Neural crest cell (in vitro differentiated cells): ENCODE measurements at regions not wholly inside any gene's neighbourhood (a gene's known extent, or its start where the extent isn't known, plus 50 kb on each side); places are given as distances from the start of the nearest gene placed in this dataset.

ENCODE experiments used
- DNase-seq: peaks from one replicate; pipeline ENCODE4 v3.0.0; 2021; ENCODE audit warnings: low read depth, mixed read lengths, low spot score
- H3K27ac Mint-ChIP-seq: one replicate; pipeline ENCODE4 v1.8.0; 2021; ENCODE audit warnings: mild to moderate bottlenecking, mixed read lengths; ENCODE audit not compliant: unreplicated experiment
- H3K27me3 Mint-ChIP-seq: 2 replicates; pipeline ENCODE4 v1.8.0; 2021; ENCODE audit warnings: low read depth, mild to moderate bottlenecking, mixed read lengths
- H3K36me3 Mint-ChIP-seq: 2 replicates; pipeline ENCODE4 v1.8.0; 2021; ENCODE audit warnings: low read depth, mild to moderate bottlenecking, mixed read lengths
- H3K4me1 Mint-ChIP-seq: 2 replicates; pipeline ENCODE4 v1.8.0; 2021; ENCODE audit warnings: mixed read lengths
- H3K4me3 Mint-ChIP-seq: one replicate; pipeline ENCODE4 v1.8.0; 2021; ENCODE audit warnings: mild to moderate bottlenecking, mixed read lengths
- H3K9me3 Mint-ChIP-seq: 2 replicates; pipeline ENCODE4 v1.8.0; 2021; ENCODE audit warnings: mixed read lengths
- TF ChIP-seq, protein P1 (sequence below): fragments of 200-600 bp; sonication (generic); conservative IDR thresholded peaks from 2 replicates; pipeline ENCODE4 v1.5.0; 2021; ENCODE audit warnings: antibody characterized with exemption, mild to moderate bottlenecking

DNA sequence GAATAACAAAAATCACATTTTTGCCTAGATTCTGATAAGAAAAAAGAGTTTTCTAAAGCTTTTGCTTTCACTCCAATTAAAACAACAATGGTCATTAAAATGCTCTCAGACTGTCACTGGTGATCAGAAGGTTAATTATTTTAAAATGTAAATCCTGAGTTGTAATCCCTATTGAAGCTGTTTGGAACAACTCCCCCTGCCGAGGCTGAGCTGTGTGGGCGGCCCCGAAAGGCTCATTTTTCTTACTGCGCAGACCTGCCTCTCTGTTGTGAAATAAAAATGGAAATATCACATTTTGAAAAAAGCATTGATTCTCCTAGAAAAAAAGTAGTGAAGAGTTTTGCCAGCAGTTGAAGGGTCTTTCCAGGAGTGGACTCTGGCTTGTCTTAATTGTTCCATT is 174.8 kb upstream of the CDKN3 start:
- H3K9me3 Mint-ChIP-seq, result no peaks in the 10 kb centered on the region
- no peak for DNase-seq
- H3K4me3 Mint-ChIP-seq, result no peak overlapping the region
- peaks cover 29% of the 10 kb centered on the region for H3K4me1 Mint-ChIP-seq
- TF ChIP-seq, protein P1, sequence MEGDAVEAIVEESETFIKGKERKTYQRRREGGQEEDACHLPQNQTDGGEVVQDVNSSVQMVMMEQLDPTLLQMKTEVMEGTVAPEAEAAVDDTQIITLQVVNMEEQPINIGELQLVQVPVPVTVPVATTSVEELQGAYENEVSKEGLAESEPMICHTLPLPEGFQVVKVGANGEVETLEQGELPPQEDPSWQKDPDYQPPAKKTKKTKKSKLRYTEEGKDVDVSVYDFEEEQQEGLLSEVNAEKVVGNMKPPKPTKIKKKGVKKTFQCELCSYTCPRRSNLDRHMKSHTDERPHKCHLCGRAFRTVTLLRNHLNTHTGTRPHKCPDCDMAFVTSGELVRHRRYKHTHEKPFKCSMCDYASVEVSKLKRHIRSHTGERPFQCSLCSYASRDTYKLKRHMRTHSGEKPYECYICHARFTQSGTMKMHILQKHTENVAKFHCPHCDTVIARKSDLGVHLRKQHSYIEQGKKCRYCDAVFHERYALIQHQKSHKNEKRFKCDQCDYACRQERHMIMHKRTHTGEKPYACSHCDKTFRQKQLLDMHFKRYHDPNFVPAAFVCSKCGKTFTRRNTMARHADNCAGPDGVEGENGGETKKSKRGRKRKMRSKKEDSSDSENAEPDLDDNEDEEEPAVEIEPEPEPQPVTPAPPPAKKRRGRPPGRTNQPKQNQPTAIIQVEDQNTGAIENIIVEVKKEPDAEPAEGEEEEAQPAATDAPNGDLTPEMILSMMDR, result no peak
- H3K27ac Mint-ChIP-seq, result no peak overlapping the region
- H3K27me3 Mint-ChIP-seq, result no peaks in the 10 kb centered on the region
- no peaks in the 10 kb centered on the region for H3K36me3 Mint-ChIP-seq

DNA sequence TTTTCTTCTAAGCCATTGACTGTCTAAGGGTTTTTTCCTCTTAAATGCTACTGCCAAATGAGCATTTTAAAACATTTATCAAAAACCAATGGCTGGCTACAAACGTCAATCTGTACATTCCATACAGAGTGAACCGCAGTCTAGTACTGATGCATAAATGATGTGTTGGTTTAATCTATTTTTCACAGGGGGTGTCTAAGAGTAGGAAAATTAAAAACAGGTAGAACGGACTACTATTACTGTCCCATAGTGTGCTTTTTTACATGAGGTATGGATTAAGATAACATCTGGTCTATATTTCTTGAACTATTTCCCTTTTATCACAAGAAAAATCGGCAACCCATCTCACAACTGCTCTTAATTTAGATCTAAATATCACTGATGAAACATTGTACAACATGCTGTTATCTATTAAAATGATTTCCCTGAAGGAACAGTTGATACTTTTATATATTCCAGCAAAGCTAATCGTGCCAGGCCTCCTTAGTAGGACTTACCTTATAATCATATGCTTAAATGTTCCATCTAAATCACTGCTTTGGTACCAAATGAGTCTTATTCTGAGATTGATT is 172.9 kb upstream of the CDKN3 start:
- no peaks in the 10 kb centered on the region for H3K27me3 Mint-ChIP-seq
- peaks cover 29% of the 10 kb centered on the region for H3K4me1 Mint-ChIP-seq
- TF ChIP-seq, protein P1, result no peak
- H3K9me3 Mint-ChIP-seq, result no peaks in the 10 kb centered on the region
- H3K36me3 Mint-ChIP-seq, result no peaks in the 10 kb centered on the region
- no peak overlapping the region for H3K4me3 Mint-ChIP-seq
- H3K27ac Mint-ChIP-seq, result no peak overlapping the region
- no peak for DNase-seq

DNA sequence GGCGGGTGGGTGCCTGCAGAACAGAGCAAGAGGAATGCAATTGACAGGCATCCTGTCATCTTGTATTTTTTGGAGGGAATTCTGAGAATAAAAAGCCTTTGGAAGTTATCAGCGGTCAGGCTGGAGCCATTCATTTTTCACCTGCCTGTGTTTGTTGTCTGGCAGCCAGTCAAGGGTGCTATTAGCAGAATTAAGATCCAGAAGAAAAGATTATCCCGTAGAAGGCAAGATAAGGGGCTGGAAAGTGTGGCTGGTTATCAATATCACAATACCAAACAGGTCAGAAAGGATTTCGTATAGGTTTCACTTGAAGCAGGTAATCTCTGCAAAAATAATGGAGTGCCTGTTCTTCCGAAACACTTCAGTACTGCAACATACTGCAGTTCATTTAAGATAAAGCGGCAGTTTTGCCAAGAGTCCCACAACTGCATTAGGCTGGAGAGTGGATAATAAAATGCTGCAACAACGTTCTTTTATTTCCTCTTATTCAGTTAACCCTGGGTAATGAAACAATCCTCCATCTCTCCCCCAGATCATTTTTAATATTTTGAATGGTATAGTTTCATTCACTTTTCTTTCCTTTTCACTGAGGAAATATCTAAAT is 171.2 kb upstream of the CDKN3 start:
- Mint-ChIP-seq H3K9me3 (no peaks in the 10 kb centered on the region), H3K27me3 (no peaks in the 10 kb centered on the region), H3K27ac (no peak overlapping the region), H3K4me3 (no peak overlapping the region), H3K4me1 (peaks cover 20% of the 10 kb centered on the region), H3K36me3 (no peaks in the 10 kb centered on the region)
- DNase-seq, result no peak
- TF ChIP-seq, protein P1, result no peak

DNA sequence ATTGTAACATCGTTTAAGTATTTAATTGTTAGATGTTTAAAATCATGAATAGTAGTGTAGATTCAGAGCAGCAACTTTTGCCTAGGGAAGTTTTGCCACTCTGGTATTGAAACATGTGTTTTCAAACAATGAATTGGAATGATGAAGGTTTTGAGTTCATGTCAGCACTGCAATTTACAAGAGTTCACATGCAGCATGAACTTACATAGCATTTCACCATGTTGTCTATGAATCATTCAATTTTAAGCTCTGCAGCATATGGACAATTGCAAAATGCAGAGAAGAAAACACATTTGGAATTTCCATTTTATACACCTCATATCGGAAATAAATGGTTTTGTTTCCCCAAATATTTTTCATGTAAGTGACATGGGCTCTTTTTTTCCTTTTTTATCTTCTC is 170.7 kb upstream of the CDKN3 start:
- Mint-ChIP-seq H3K27ac (no peak overlapping the region), H3K9me3 (no peaks in the 10 kb centered on the region), H3K27me3 (no peaks in the 10 kb centered on the region), H3K4me1 (peaks cover 15% of the 10 kb centered on the region), H3K4me3 (no peak overlapping the region), H3K36me3 (no peaks in the 10 kb centered on the region)
- TF ChIP-seq, protein P1, result no peak
- DNase-seq, result no peak

DNA sequence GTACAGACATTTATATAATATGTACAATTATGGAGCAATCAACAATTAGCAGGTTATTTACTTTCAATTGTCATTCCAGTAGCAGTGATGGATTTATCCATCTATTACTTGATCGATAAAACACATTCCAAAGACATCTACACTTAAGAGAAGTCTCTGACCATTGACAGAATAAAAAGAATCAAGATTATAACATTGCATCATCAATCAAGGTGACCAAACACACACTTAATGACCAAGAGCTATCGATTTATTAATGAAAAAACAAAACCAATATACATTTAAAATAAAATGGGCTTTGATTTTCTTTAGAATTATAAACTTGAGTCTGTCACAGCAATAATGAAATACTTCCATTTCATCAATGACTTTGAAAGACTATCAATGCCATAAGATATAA is 170.2 kb upstream of the CDKN3 start:
- H3K27ac Mint-ChIP-seq, result no peak overlapping the region
- peaks cover 15% of the 10 kb centered on the region for H3K4me1 Mint-ChIP-seq
- no peaks in the 10 kb centered on the region for H3K27me3 Mint-ChIP-seq

More for the DNA sequence above, 170.2 kb upstream of the CDKN3 start:
- no peaks in the 10 kb centered on the region for H3K9me3 Mint-ChIP-seq
- no peak for DNase-seq
- TF ChIP-seq, protein P1, result no peak
- H3K4me3 Mint-ChIP-seq, result no peak overlapping the region
- no peaks in the 10 kb centered on the region for H3K36me3 Mint-ChIP-seq
